Activated T-cell treated with anti-CD3 and anti-CD28 coated beads for 24 hours (primary cell): ENCODE measurements at regions not wholly inside any gene's neighbourhood (a gene's known extent, or its start where the extent isn't known, plus 50 kb on each side); places are given as distances from the start of the nearest gene placed in this dataset.

ENCODE experiments used
- DNase-seq: peaks from one replicate; pipeline ENCODE4 v3.0.0-alpha.2; 2020; ENCODE audit warnings: low read depth

DNA sequence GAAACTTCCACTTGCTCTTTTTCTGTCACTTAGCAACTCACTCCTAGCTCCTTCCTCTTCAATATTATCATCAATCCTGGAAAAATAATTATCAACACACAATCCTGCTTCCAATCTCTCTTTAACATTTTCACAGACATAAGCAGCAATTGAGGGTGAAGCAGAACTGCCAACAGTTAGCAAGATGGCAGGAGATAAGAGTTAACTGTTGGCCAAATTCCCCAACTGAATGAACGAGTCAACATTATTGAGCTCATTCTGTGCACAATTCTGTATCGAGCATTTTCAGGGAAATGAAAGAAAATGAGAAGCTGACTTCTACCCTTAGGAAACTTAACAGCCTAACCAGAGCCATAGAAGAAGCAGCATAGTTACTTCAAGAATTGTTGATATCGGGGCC lies 152.0 kb downstream of the KCNA5 start:
- DNase-seq = no peak

DNA sequence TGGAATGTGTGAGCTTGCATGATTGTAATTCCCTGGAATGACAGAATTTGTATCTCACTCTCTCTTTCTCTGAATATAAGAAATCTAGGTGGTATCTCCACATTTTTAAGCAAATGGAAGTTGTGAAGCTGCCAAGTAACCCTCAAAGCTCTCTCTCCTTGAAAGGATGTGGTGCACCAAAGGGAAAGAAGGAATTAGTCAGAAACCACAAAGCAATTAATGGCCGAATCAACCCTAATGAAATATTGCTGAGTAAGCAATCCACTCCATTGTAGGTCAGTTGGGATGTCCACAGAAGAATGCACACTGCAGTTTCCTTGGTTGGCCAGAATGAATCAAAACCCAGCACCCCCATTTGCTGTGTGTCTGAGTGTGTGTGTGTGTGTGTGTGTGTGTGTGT lies 153.5 kb downstream of the KCNA5 start:
- DNase-seq = no peak

DNA sequence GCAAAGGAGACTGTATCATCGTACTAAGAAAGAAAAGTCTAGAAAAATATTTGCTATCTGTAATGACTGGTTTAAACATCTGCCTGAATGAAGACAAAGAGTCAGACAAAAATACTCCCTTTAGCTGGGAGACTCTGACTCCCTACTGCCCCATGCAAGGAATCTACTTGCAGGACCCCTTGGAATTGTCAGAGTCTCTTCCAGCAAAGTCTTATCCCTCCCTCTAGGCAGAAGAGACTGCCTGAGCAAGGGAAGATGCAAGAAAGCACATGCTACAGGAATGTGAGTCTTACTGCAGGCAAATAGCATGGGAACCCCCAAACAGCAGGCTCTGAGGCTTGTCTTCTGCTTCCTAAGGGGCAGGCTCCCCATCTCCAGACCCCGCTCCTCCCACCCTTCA lies 154.0 kb downstream of the KCNA5 start:
- DNase-seq = no peak

DNA sequence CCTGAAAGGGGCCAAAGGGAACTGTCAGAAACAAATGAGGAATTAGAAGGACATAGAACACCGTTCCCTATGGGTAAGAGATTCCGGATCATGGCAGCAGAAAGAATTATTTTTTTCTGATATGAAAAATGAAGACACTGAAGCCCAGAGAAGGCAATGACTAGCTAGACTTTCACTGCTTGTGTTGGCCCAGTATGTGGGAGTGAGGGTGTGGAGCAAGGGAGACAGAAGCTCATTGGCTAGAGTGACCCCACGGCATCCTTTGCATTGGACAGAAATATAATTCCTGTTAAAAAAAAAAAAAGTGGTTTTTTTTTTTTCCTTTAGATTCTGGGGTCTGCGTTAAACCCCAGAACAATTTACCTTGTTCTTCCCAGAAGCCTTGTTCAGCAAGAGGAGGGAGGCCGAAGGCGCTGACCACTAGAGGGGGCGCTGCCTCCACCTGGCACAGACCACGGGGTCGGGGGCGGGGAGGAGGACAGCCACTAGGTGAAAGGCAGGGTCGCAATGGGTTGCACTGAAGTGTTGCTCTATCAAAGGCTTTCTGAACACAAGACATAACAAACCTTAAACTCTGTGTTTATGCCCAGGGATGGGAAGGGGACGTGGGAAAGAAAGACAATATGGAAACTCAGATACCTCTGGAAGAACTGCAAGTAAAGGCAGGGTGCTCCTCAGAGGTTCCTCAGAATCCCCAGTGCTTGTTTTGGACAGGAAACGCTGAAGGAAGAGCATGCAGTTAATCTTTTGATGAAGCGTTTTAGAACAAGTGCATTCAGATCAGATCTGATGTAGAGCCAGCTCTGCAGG lies 156.8 kb downstream of the KCNA5 start:
- no peak for DNase-seq

DNA sequence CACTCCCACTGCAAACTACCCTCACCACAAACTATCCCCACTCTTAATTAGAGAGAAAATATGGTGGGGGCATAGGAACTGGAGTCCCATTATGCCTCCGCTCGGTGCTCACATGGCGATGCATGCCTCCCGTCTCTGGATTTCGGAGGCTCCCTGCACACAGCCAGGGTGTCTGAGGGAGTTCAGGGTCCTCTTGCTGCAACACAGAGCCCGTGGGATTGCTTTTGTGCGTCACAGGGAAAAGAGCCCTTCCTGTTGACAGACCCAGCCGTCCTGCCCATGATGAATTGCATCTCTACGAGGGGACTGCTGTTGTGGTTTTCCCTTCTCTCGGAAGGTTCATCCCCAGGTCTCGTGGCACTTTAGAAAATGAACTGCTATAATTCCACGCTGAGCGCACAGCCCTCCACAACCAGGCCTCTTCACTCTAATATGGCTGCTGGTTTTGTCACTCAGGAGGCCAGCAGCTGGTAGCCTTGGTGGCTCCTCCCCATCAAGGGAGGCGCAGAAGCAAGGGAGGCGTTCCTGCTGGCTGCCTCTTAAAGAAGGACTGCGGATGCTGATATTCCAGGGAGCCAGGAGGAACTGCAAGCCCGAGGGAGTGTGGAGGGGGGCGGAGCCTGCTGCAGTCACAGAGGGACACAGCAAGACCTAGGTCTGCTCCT lies 158.0 kb downstream of the KCNA5 start:
- no peak for DNase-seq

DNA sequence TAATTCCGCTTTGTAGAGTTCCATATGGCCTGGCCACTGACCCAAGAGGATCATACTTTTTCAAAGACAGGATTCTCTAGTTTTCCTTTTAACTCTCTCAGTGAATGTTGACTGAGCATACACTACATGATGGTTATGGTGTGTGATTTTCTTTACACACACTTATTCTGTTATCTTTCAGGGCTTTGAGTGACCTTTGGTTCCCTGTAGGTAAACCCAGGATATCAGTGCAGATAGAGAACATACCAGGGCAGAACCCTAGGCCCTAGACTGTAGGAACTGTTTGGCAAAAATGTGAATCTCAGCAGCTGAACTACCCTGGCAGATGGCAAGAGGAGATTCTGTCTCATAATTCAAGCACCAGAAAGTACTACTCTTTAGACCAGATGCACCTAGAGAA lies 159.6 kb downstream of the KCNA5 start:
- DNase-seq = no peak

DNA sequence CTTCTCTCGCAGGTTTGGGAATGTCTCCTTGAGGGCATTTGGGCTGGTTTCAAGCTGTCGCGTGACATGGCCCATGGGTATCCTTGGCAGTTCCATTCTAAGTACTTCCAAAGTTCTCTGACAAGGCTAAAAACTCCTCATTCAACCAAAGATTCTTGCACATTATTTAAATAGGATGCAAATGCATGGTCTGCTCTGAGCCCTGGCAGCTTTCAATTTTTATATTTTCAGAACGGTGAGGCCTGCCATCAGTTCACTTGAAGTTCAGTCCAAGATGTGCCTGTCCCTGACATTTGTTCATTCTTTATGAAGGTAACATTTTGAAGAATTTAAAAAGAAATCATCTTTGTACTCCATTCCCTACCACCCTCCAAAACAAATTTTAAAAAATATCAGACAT lies 160.0 kb downstream of the KCNA5 start:
- DNase-seq = no peak

DNA sequence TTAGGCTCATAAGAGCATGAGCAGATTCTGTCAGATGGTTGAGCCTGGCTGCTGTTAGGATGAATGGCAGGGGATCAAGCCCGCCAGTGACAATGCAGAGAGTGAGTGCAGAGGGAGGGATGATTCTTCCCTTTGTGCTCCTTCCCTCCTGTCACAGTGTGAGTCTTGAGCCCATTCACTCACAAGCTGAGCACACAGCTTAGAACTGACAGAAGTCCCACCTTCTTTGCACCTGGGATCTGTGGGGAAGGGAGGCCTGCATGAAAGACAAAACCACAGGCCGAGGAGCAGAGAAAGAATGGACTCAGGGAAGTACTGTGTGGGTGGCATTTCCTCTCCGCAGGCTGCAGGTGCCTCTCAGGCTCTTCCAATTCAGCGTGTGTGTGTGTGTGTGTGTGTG lies 160.6 kb downstream of the KCNA5 start:
- DNase-seq = no peak

DNA sequence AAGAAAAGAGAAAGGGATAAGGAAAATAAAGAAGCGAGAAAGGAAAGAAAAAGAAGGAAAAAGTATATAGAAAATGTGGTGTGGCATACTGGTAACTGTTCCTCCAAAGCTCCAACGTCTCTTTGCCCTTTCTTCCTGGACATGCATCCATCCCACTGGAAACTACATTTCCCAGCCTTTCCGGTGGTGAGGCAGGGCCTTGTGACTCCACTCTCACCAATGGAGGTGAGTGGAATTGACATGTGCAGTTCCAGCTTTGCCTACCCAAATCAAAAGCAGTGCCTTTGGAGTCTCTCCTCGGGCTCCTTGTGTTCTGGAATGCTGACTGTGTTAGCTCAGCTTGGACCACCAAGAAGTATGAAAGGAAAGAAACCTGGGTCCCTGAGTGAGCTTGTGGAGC lies 161.2 kb downstream of the KCNA5 start:
- no peak for DNase-seq

DNA sequence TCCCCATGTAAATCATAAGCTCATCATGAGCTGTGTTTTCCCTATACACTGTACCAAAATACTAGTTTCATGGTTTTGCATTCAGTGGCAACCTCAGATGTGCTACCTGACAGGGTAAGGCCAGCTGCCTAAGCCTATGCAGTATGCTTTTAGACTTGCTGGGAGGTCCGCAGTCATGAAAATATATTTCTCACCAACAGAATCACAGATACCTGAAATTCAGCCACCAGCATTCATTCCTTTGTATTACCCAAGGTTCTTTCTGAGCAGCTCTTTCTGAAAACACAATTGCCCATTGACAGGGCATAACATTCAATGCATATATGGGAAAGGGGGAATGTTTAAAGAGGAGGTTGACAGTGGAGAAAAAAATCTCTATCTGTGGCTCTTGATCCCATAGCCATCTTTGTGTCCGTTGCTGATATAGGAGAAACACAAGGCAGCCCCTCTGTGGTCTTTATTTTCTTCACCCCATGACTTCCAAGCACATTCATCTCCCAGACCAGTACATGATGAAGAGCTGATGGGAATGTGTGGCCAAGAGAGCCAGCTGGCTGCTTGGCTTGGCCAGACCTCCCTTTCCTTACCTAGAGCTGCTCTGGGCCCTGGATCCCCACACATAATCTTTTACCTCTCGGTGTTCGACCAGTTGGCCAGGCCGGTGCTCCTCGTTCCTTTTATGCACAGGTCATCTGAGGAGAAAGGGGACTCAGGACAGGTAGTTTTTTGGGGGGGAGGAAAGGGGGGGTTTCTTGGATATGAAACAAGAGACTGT lies 162.9 kb downstream of the KCNA5 start:
- DNase-seq = no peak

DNA sequence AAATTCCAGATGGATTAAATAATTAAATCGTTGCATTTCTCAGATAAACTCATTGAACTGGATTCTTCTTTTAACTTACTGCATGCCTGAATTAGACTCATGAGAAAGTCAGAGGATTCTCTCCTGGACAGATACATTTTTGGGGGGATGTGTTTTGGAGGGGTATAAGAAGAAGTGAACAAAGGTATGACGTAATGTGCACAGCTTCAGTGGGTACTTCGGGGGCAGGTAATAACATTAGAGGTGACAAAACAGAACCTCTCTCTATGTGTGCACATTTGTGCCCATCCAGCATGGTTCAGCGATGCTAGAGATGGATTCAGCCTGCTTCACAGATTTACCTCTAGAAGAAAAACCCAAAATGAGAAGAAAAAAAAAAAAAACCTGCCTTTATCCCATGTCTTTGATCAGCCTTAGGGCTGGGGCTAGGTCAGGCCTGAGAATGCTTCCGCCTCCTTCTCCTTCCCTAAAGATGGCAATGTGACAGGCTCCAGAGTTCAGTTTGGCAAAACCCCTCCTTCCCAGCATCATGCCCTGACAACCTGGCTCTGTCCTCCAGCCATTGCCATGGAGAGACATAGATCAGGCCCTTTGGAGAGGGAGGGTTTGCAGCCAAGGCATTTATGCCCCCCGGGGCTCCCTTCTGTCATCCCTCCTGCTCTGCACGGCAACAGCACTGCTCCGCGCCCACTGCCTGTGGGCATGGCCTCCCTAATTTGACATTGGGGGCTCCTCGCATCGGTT lies 166.7 kb downstream of the KCNA5 start:
- DNase-seq = no peak

DNA sequence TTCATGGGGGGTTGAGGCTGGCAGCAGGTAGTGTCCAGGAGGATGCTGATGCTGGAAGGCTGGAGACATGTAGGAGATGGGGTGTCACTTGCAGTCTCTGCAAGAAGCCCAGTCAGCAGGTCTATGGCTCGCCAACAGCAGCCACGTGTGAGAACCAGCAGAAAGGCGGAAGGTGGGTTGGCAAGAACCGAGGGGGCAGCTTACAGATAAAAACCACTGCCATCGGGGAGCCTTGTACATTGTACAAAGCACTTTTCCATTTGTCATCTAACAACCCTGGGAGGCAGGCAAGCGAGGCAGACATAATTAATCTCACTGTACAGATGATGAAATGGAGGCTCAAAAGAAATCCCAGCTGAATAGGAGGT lies 167.2 kb downstream of the KCNA5 start:
- no peak for DNase-seq

DNA sequence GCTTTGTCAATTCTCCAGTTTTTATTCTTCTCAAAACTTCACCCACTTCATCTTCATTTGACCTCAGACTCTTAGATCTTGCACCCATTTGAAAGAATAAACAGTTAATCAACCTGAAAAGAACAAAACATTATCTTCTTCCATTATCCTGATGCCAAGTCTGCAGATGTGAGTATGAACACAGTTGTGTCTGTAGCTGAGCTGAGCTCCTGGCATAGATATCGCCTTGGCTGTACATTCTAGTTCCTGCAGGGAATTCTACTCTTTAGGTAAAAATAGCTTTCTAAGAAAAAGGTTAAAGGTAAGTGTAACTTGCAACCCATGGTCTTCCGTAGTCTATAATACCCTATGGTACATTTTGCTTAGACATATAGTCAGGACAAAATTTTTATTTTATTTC lies 169.7 kb downstream of the KCNA5 start:
- DNase-seq = no peak

DNA sequence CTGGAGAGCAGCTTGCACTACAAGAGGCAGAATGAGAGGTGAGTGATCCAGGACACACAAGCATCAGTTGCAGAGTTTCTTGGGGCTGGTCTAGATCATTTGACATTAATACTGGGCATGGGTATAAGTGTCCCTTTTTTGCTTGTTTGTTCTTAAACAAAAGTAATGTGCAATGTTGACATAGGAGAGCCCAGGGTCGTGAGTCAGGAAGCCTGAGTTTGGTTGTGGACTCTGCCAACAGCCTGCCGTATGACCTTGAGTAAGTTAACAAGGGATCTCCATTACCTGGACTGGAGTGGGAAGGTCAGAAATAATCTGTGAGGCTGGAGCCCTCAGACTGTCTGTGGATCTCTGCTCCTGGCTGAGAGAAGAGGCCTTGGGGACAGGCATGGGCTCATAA lies 170.3 kb downstream of the KCNA5 start:
- DNase-seq = no peak

DNA sequence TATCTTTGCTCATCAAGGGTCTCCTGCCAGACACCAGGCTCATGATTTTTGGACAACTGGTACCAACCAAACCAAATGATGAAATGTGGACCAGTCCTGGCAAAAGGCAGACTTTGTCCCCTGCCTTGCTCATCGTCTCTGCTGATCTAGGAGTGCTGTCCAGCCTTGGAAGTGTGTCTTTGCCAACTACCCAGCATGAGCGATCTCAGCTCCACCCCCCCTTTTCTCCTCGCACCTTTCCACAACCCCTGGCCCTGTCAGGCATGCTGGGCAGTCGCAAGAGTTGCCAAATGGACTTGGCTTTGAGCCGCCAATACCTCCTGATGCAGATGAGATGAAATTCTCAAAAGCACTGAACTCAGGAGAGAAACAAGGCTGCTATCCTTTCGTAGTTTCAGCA lies 174.3 kb downstream of the KCNA5 start:
- no peak for DNase-seq

DNA sequence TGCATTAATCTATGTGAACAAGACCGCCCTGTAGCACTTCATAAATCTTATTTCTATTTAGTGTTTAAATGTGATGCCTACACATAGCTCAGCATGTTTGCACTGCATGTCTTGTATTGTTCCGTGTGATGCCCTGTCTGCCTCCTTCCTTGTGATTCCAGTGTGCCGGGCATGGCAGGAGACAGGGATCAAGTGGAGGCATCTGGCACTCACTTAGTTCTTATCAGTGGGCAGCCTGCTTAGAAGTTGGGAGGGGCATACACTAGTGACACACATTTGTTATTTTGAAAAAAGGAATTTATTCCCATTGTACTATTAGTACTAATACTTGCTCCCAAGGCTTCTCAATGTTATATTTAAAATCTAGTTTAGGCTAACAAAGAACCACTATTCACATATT lies 176.4 kb downstream of the KCNA5 start:
- DNase-seq = no peak

DNA sequence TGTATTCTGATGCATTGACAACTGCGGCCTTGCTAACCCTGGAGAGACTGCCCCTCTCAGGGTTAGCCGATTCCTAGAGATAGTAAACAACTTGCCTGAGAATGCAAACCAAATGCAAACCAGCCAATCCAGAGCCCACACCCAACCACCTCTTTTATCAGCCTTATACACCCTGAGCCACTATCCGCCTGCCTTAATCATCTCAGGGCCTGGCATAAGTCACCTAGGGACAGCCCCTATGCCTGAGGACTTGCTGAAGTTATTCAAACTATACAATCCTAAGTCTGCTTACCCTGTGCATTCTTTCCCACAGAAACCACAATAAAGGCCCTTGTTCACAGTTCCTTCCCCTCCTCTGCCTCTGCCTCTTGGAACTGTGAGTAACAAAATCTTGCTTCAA lies 177.2 kb downstream of the KCNA5 start:
- DNase-seq = peak; percentile 1

DNA sequence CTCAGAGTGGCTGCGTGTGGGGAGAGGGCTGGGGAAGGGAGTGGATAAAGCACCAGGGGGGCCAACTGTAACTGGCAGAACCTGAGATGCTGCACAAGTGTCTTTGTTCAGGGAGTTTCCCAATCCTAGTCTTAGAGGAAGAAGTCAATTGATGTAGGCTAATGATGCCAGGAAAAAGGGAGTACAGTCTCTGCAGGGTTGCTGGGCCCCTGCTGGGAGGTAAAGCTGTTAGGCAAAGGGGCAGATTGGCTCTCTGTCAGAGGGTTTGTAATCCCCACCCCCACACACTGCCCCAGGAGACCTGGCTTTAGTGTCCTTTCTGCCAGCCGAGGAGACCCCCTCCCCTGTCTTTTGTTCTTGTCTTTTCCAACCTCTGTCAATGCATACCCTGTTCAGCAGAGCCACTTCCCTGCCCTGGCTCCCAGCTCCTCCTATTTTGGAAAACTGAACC lies 178.4 kb downstream of the KCNA5 start:
- no peak for DNase-seq

DNA sequence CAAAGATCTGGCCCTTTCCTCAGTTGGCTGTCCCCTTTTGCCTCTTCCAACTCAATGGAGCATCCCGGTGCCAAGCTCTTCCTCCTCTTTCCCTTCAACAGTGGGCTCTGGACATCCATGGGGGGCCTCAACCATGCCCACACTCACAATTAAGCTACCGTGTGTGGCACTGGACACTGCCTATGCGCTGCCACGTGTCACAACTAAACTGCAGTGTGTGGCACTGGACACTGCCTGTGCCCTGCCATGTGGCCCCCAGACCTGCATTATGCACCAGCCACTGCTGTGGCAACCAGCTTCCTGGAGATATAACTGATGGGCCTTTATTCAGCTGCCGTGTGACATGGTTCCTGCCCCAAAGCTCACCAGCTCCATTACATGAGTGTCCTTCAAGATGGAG lies 179.1 kb downstream of the KCNA5 start:
- no peak for DNase-seq

DNA sequence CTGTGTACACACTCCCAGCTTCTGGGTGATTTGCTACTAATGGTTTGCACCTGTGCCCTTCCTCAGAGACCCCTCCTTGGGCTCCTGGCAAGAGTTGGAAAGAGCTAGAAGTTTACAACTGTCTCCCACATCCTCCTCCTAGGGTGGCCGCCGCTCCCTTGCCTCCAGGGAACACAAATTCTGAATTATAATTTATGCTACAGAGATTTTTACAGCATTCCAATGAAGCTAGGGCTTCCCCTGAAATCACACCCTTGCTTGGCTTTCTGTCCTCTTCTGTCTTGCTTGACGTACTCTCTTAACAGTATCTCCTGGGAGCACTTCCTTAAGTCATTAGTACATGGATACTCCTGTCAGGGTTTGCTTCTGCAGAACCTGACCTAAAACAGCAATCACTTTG lies 180.2 kb downstream of the KCNA5 start:
- no peak for DNase-seq

DNA sequence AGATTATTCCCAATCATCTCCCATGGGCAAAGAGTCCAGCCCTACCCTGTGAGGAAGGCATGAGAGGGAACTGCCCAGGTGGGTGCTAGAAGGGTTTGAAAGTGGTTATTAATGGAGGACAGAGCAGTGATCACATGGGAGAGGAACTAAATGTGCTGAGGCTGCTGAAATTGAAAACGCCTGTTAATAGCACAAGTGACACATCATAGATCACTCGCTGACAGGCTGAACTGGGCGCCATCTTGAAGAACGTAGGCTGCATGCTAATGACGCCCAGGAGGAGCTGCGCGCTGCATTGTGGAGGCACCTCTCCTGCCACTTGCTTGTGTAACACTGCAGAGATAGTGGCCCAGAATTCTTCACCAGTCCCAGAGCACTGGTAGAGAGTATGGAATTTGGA lies 182.9 kb downstream of the KCNA5 start:
- no peak for DNase-seq

DNA sequence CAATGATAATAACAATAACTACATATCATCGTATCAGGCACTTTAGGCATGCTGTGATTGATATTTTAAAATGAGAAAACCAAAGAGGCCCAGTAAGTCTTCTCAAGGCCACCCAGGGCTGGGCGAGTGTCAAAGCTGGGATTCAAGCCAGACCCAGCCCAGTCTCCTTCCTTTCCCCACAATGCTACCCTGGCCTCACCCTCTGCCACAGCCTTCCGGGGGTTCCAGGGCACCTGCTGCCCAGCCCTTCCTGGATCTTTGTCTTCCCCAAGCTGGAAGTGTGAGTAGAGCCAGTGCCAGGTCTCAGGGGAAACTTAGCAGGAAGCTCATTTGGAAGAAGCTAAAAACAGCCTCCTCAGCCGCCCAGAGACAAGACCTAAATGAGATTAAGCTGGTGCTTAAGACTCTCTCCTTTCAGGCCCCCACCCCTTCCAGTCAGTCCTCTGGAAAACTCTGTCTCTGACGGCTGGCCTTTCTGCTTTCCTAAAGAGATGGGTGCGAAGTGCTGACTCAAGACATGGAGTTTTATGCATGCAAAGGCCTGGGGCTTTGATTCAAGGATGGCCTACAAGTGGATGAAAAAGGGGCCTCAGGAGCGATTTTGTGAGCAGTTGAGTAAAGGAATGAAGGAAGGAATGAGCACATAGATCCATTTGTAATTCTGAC lies 184.2 kb downstream of the KCNA5 start:
- DNase-seq = no peak
